Vagina (tissue), 2 donors: ENCODE measurements at regions not wholly inside any gene's neighbourhood (a gene's known extent, or its start where the extent isn't known, plus 50 kb on each side); places are given as distances from the start of the nearest gene placed in this dataset.

ENCODE experiments used
- DNase-seq, 2 donors: peaks; one replicate each; pipeline ENCODE4 v3.0.0-alpha.2; 2017; ENCODE audit errors: extremely low spot score in 2 of 2
- H3K27ac ChIP-seq: fragments of 200-600 bp; sonication (generic); one replicate; pipeline ENCODE4 v1.5.1; 2019
- H3K27me3 ChIP-seq: fragments of 200-600 bp; sonication (generic); one replicate; pipeline ENCODE4 v1.5.1; 2019
- H3K36me3 ChIP-seq, 2 donors: fragments of 200-600 bp; sonication (generic); one replicate each; pipeline ENCODE4 v1.5.1; 2017 to 2019
- H3K4me1 ChIP-seq: fragments of 200-600 bp; sonication (generic); one replicate; pipeline ENCODE4 v1.5.1; 2019
- H3K4me3 ChIP-seq, 2 donors: fragments of 200-600 bp; sonication (generic); 1 replicate in 1 of 2; 2 replicates in 1 of 2; pipeline ENCODE4 v1.5.1; 2016 to 2019
- H3K9me3 ChIP-seq: fragments of 200-600 bp; sonication (generic); one replicate; pipeline ENCODE4 v1.5.1; 2019
- POLR2A ChIP-seq, 2 donors: fragments of 450-650 bp; IDR thresholded peaks; one replicate each; pipeline ENCODE4 v1.6.1; 2017; ENCODE audit warnings: antibody characterized with exemption in 2 of 2, mild to moderate bottlenecking in 2 of 2, moderate library complexity in 2 of 2
- POLR2AphosphoS5 ChIP-seq, 2 donors: sonication (generic); formaldehyde crosslinking; IDR thresholded peaks; one replicate each; pipeline ENCODE4 v1.9.0; 2017; ENCODE audit warnings: antibody characterized with exemption in 2 of 2, mild to moderate bottlenecking in 2 of 2, low read depth in 1 of 2; ENCODE audit not compliant: insufficient read depth in 1 of 2
- intact Hi-C: fragments of 100-400 bp; cut with DNase I; formaldehyde crosslinking; loops from one replicate; pipeline ENCODE4 v1.15.1; 2023
- TF ChIP-seq, protein P1 (sequence below), 3 experiments: fragments of 450-650 bp in 2 of 3; fragments of 200-600 bp in 1 of 3; sonication (generic) in 1 of 3; IDR thresholded peaks; one replicate each; pipeline ENCODE4 v1.5.1; 2017 to 2019; ENCODE audit warnings: antibody characterized with exemption in 3 of 3, mild to moderate bottlenecking in 2 of 3, moderate library complexity in 2 of 3

DNA sequence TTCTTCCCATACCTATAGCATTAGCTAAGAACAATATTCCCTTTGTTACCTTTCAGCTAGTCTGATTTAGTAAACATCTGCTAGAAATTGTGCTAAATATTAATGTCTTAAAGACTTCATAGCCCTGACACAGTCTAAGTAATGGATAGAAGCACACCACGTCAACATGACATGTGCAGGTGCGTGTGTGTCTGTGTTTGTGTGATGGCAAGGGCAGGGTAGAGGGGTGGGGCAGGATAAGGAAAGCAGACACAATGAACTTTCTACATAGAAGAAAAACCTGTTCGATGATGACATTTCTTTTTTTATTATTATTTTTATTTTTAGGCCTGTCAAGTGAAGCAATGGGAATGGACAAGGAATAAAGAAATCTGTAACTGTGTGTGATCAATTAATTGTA, 223.3 kb downstream of the NOL4 start:
- intact Hi-C loops: no loop called here
- Histone ChIP-seq H3K36me3 (no peaks in the 10 kb centered on the region), H3K4me1 (no peaks in the 10 kb centered on the region), H3K9me3 (no peaks in the 10 kb centered on the region), H3K4me3 (no peak overlapping the region), H3K27ac (no peak overlapping the region), H3K27me3 (no peaks in the 10 kb centered on the region)
- TF ChIP-seq, protein P1, sequence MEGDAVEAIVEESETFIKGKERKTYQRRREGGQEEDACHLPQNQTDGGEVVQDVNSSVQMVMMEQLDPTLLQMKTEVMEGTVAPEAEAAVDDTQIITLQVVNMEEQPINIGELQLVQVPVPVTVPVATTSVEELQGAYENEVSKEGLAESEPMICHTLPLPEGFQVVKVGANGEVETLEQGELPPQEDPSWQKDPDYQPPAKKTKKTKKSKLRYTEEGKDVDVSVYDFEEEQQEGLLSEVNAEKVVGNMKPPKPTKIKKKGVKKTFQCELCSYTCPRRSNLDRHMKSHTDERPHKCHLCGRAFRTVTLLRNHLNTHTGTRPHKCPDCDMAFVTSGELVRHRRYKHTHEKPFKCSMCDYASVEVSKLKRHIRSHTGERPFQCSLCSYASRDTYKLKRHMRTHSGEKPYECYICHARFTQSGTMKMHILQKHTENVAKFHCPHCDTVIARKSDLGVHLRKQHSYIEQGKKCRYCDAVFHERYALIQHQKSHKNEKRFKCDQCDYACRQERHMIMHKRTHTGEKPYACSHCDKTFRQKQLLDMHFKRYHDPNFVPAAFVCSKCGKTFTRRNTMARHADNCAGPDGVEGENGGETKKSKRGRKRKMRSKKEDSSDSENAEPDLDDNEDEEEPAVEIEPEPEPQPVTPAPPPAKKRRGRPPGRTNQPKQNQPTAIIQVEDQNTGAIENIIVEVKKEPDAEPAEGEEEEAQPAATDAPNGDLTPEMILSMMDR (IDR thresholded peaks at IDR 0.05): no peak
- no peak for TF ChIP-seq POLR2A (IDR thresholded peaks at IDR 0.05)
- no peak for TF ChIP-seq POLR2AphosphoS5 (IDR thresholded peaks at IDR 0.05; ENCODE audit: insufficient read depth in 1 of 2, low read depth in 1 of 2)
- DNase-seq: no peak

DNA sequence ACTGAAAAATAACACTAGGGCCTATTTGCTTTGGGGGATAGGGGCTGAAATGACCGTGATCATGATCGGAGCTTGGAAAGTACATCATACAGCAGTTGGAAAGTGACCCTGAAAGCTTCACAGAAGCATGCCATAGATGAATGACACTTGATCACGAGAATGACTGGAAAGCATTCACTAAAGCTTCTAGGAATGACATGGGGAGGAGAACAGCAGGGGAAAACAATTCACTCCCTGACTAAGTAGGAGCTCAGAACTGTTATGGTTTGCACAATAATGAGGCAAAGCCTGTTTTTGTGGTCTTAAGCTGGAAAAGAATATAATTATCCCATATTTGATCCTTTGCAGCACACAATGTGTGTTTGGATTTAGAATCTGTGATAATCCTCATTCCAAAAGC, 237.5 kb downstream of the NOL4 start:
- H3K9me3 ChIP-seq: no peaks in the 10 kb centered on the region
- no peak overlapping the region for H3K27ac ChIP-seq
- no peaks in the 10 kb centered on the region for H3K4me1 ChIP-seq
- H3K27me3 ChIP-seq: no peaks in the 10 kb centered on the region
- no peaks in the 10 kb centered on the region for H3K36me3 ChIP-seq
- no peak overlapping the region for H3K4me3 ChIP-seq
- TF ChIP-seq POLR2A (IDR thresholded peaks at IDR 0.05) (no peak), POLR2AphosphoS5 (IDR thresholded peaks at IDR 0.05; ENCODE audit: insufficient read depth in 1 of 2, low read depth in 1 of 2) (no peak)
- TF ChIP-seq, protein P1 (IDR thresholded peaks at IDR 0.05): no peak
- no peak for DNase-seq
- intact Hi-C loops: no loop called here

DNA sequence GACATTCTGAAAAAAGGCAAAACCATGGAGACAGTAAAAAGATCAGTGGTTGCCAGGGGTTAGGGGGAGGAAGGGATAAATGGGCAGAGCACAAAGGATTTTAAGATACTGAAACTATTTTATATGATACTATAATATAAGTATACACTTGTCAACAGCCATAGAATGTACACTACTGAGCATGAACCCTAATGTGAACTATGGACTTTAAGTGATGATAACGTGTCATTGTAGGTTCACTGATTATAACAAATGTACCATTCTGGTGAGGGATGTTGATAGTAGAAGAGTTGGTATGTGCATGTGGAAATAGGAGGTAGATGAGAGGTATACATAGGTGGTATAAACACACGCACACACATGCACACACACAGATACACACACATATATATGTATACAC, 241.6 kb downstream of the NOL4 start:
- Histone ChIP-seq H3K9me3 (no peaks in the 10 kb centered on the region), H3K27ac (no peak overlapping the region), H3K4me3 (no peak overlapping the region), H3K36me3 (no peaks in the 10 kb centered on the region), H3K27me3 (no peaks in the 10 kb centered on the region), H3K4me1 (no peaks in the 10 kb centered on the region)
- TF ChIP-seq POLR2AphosphoS5 (IDR thresholded peaks at IDR 0.05; ENCODE audit: insufficient read depth in 1 of 2, low read depth in 1 of 2): no peak
- no peak for TF ChIP-seq POLR2A (IDR thresholded peaks at IDR 0.05)
- TF ChIP-seq, protein P1 (IDR thresholded peaks at IDR 0.05): no peak
- intact Hi-C loops: no loop called here
- no peak for DNase-seq

DNA sequence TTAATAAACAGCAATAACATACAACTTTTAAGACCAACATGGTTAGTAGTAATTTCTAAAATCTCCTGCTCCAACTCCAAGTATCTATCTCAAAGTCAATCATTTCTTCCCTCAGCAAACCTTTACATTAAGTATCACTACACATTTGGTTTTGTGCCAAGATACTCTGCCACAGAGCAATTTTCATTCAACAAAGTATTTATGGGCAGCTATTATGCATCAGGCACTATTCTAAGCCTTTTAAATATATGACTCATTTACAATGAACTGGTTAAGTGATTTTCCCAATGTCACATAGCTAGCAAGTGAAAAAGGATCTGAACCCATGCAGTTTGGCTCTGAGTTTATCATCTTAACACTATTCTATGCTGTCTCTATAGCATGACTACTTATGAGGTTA, 264.3 kb downstream of the NOL4 start:
- DNase-seq: no peak
- H3K36me3 ChIP-seq: no peaks in the 10 kb centered on the region
- H3K27ac ChIP-seq: no peak overlapping the region
- no peaks in the 10 kb centered on the region for H3K27me3 ChIP-seq
- intact Hi-C loops: no loop called here
- TF ChIP-seq POLR2AphosphoS5 (IDR thresholded peaks at IDR 0.05; ENCODE audit: insufficient read depth in 1 of 2, low read depth in 1 of 2): no peak
- TF ChIP-seq, protein P1 (IDR thresholded peaks at IDR 0.05): no peak
- no peak for TF ChIP-seq POLR2A (IDR thresholded peaks at IDR 0.05)
- H3K4me3 ChIP-seq: no peak overlapping the region
- no peaks in the 10 kb centered on the region for H3K4me1 ChIP-seq
- no peaks in the 10 kb centered on the region for H3K9me3 ChIP-seq

DNA sequence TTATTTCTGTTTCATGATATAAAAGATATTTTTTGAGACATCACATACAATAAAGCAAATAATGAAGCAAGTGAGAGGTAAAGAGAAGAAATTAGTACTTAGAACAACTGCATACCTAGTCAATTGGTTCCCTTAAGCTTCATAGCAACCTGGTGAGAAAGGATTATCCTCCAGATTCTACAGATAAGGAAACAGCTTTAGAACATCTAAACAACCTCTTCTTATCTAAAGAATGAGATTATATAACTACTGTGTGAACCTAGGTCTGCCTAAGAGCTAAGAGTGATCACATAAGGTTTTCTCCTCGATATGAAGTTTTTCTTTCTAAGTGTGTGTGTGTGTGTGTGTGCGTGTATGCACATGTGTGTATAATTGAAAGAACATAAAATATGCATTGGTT, 265.1 kb downstream of the NOL4 start:
- Histone ChIP-seq H3K4me1 (no peaks in the 10 kb centered on the region), H3K27ac (no peak overlapping the region), H3K9me3 (no peaks in the 10 kb centered on the region), H3K36me3 (no peaks in the 10 kb centered on the region), H3K4me3 (no peak overlapping the region), H3K27me3 (no peaks in the 10 kb centered on the region)
- no peak for TF ChIP-seq POLR2A (IDR thresholded peaks at IDR 0.05)
- TF ChIP-seq POLR2AphosphoS5 (IDR thresholded peaks at IDR 0.05; ENCODE audit: insufficient read depth in 1 of 2, low read depth in 1 of 2): no peak
- TF ChIP-seq, protein P1 (IDR thresholded peaks at IDR 0.05): no peak
- intact Hi-C loops: no loop called here
- DNase-seq: no peak
